ENCODE measurements at regions not wholly inside any gene's neighbourhood (a gene's known extent, or its start where the extent isn't known, plus 50 kb on each side); places are given as distances from the start of the nearest gene placed in this dataset.

DNA sequence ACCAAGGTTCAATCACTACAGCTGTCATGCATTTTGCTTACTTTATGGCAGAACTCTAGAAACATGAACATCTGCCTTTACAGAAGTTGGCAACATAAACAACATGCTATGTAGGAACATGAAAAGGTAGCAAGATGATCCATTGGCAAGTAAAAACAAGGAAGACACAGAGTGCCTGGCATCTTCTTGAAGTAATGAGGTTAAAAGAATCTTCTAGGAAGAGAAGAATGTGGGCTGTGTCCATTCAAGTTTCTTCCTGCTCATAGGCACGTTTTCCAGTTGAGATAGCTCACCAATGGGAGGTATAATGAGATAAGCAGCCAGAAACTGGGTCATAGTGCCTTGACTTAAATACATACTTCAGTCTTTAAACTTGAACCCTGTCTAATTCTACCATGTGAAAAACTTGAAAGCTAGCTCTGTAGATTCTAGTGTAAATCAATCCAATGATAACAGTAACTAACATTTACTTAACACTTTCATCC lies 109.4 kb upstream of the PRLR start:
- Histone ChIP-seq H3K27ac (no peak overlapping the region), H3K9me3 (no peaks in the 10 kb centered on the region), H3K4me1 (no peaks in the 10 kb centered on the region), H3K36me3 (no peaks in the 10 kb centered on the region), H3K4me3 (no peak overlapping the region), H3K27me3 (no peaks in the 10 kb centered on the region)
- TF ChIP-seq, protein P1, sequence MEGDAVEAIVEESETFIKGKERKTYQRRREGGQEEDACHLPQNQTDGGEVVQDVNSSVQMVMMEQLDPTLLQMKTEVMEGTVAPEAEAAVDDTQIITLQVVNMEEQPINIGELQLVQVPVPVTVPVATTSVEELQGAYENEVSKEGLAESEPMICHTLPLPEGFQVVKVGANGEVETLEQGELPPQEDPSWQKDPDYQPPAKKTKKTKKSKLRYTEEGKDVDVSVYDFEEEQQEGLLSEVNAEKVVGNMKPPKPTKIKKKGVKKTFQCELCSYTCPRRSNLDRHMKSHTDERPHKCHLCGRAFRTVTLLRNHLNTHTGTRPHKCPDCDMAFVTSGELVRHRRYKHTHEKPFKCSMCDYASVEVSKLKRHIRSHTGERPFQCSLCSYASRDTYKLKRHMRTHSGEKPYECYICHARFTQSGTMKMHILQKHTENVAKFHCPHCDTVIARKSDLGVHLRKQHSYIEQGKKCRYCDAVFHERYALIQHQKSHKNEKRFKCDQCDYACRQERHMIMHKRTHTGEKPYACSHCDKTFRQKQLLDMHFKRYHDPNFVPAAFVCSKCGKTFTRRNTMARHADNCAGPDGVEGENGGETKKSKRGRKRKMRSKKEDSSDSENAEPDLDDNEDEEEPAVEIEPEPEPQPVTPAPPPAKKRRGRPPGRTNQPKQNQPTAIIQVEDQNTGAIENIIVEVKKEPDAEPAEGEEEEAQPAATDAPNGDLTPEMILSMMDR (IDR thresholded peaks at IDR 0.05): no peak
- no peak for TF ChIP-seq POLR2A (IDR thresholded peaks at IDR 0.05)
- DNase-seq: no peak

- no peaks in the 10 kb centered on the region for H3K4me1 ChIP-seq
- H3K4me3 ChIP-seq: no peak overlapping the region
- TF ChIP-seq, protein P1 (IDR thresholded peaks at IDR 0.05): no peak
- no peak for TF ChIP-seq POLR2A (IDR thresholded peaks at IDR 0.05)
- H3K27me3 ChIP-seq: no peaks in the 10 kb centered on the region
- no peaks in the 10 kb centered on the region for H3K36me3 ChIP-seq
- no peaks in the 10 kb centered on the region for H3K9me3 ChIP-seq
- DNase-seq: no peak
- H3K27ac ChIP-seq: no peak overlapping the region
Observed at GRCh38 chr5:35339006-35339405, 108.7 kb upstream of the PRLR start.

GRCh38 chr5:35338157-35338453 lies 107.8 kb upstream of the PRLR start:
- TF ChIP-seq, protein P1 (IDR thresholded peaks at IDR 0.05): no peak
- TF ChIP-seq POLR2A (IDR thresholded peaks at IDR 0.05): no peak
- DNase-seq: no peak
- H3K9me3 ChIP-seq: no peaks in the 10 kb centered on the region
- no peaks in the 10 kb centered on the region for H3K4me1 ChIP-seq
- H3K36me3 ChIP-seq: no peaks in the 10 kb centered on the region
- no peak overlapping the region for H3K4me3 ChIP-seq
- no peak overlapping the region for H3K27ac ChIP-seq
- no peaks in the 10 kb centered on the region for H3K27me3 ChIP-seq

DNA sequence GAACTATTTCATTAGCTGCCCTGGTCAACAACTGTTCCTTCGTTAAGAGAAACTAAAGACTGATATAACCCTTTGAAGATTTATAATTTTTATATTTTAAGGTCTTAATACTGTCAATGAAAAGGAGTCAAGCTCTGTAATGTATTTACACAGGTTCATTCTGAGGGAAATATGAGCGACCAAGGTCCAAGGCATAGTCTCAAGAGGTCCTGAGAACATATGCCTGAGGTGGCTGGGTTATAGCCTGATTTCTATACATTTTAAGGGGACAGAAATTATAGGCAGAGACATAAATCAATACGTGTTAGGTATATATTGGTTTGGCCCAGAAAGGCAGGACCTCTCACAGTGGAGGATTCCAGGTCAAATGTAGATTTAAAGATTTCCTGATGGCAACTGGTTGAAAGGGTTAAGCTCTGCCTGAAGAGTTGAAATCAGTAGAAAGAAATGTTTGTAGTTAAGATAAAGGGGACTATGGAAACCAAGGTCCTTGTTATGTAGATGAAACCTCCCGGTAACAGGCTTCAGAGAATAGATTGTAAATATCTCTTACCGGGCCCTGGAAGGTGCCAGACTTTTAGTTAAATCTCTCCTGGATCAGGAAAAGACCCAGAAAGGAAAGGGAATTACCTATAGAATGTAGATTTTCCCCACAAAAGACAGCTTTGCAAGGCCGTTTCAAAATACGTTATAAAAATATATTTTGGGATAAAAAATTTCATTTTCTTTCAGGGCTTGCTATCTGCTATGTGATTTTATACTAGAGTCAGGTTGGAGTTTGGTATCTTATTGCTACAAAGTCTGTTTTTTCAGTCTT lies 107.3 kb upstream of the PRLR start:
- Histone ChIP-seq H3K27ac (no peak overlapping the region), H3K9me3 (no peaks in the 10 kb centered on the region), H3K27me3 (no peaks in the 10 kb centered on the region), H3K4me1 (no peaks in the 10 kb centered on the region), H3K36me3 (no peaks in the 10 kb centered on the region), H3K4me3 (no peak overlapping the region)
- DNase-seq: no peak
- TF ChIP-seq POLR2A (IDR thresholded peaks at IDR 0.05): no peak
- TF ChIP-seq, protein P1 (IDR thresholded peaks at IDR 0.05): no peak

- DNase-seq: no peak
- Histone ChIP-seq H3K4me3 (no peak overlapping the region), H3K27me3 (no peaks in the 10 kb centered on the region), H3K9me3 (no peaks in the 10 kb centered on the region), H3K27ac (no peak overlapping the region), H3K4me1 (no peaks in the 10 kb centered on the region), H3K36me3 (no peaks in the 10 kb centered on the region)
- TF ChIP-seq POLR2A (IDR thresholded peaks at IDR 0.05): no peak
- TF ChIP-seq, protein P1 (IDR thresholded peaks at IDR 0.05): no peak
Observed at GRCh38 chr5:35336230-35336629, 105.9 kb upstream of the PRLR start.

Measured in Peyer's patch (tissue), 4 donors.